ENCODE measurements at regions not wholly inside any gene's neighbourhood (a gene's known extent, or its start where the extent isn't known, plus 50 kb on each side); places are given as distances from the start of the nearest gene placed in this dataset.

DNA sequence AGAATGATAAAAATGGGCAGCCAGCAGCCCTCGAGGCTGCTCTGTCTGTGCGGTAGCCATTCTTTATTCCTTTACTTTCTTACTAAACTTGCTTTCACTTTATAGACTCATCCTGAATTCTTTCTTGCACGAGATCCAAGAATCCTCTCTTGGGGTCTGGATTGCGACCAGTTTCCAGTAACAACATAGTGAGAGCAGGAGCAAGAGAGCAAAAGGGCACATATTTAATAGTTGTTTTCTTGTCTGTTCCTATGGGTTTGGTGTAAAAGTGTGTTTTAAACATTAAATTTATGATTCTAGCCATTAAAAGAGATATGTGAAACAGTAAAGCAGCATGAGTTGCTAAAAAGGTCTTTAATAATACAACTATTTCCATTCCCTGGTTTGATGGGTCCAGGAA, 78.8 kb upstream of the OPRM1 start:
- no peaks in the 10 kb centered on the region for H3K79me2 ChIP-seq (ENCODE audit: control insufficient read depth, insufficient read depth, low read length)
- H3K27me3 ChIP-seq (ENCODE audit: control insufficient read depth in 2 of 2, insufficient read depth in 2 of 2, low read length in 2 of 2): no peaks in the 10 kb centered on the region
- FAIRE-seq (no peak), DNase-seq (ENCODE audit: extremely low read depth in 1 of 4, low spot score in 3 of 4) (no peak), ATAC-seq (no peak)
- no peaks in the 10 kb centered on the region for H3K9me1 ChIP-seq (ENCODE audit: control insufficient read depth, insufficient read depth, low read length)
- WGBS (ENCODE audit: insufficient coverage, low coverage, missing lambda C conversion rate): 0% methylated on average over 4 of the region's 4 CpGs
- in situ Hi-C loops (cut with MboI): no loop called here
- no peaks in the 10 kb centered on the region for H4K20me1 ChIP-seq (replicated peaks; ENCODE audit: control insufficient read depth, insufficient read depth, low read length)
- H3K36me3 ChIP-seq (ENCODE audit: control insufficient read depth, insufficient read depth, low read length): no peaks in the 10 kb centered on the region
- intact Hi-C loops (cut with micrococcal nuclease): no loop called here
- no peak overlapping the region for H3K9ac ChIP-seq (ENCODE audit: insufficient read depth in 1 of 2, low read depth in 2 of 2, low read length in 2 of 2)
- H3K4me2 ChIP-seq (ENCODE audit: insufficient read depth, low read length): no peak overlapping the region
- H3K4me1 ChIP-seq (replicated peaks in 1 of 2; ENCODE audit: control insufficient read depth in 2 of 2, insufficient read depth in 2 of 2, low read length in 2 of 2): no peaks in the 10 kb centered on the region
- ChIA-PET POLR2A (no interaction called here), CTCF (ENCODE audit: low intra/inter-chr PET ratio) (no interaction called here)
- no peak overlapping the region for H3K27ac ChIP-seq (ENCODE audit: extremely low read depth, low read depth, low read length)
- no peak overlapping the region for H2AFZ ChIP-seq (ENCODE audit: low read depth, low read length)
- H3K9me3 ChIP-seq (replicated peaks; ENCODE audit: control insufficient read depth, insufficient read depth, low read depth, low read length): no peaks in the 10 kb centered on the region; the same call in 1 of the 2 replicates
- no peak overlapping the region for H3K4me3 ChIP-seq
- no TSS peak for BruUV-seq (replicated peaks)
- TF ChIP-seq, protein P1, sequence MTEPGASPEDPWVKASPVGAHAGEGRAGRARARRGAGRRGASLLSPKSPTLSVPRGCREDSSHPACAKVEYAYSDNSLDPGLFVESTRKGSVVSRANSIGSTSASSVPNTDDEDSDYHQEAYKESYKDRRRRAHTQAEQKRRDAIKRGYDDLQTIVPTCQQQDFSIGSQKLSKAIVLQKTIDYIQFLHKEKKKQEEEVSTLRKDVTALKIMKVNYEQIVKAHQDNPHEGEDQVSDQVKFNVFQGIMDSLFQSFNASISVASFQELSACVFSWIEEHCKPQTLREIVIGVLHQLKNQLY (CRISPR knock-in tag; conservative IDR thresholded peaks at IDR 0.05): no peak
- no peak for TF ChIP-seq FOS (IDR thresholded peaks at IDR 0.05; ENCODE audit: extremely low read depth, insufficient read length)
- TF ChIP-seq, protein P2, sequence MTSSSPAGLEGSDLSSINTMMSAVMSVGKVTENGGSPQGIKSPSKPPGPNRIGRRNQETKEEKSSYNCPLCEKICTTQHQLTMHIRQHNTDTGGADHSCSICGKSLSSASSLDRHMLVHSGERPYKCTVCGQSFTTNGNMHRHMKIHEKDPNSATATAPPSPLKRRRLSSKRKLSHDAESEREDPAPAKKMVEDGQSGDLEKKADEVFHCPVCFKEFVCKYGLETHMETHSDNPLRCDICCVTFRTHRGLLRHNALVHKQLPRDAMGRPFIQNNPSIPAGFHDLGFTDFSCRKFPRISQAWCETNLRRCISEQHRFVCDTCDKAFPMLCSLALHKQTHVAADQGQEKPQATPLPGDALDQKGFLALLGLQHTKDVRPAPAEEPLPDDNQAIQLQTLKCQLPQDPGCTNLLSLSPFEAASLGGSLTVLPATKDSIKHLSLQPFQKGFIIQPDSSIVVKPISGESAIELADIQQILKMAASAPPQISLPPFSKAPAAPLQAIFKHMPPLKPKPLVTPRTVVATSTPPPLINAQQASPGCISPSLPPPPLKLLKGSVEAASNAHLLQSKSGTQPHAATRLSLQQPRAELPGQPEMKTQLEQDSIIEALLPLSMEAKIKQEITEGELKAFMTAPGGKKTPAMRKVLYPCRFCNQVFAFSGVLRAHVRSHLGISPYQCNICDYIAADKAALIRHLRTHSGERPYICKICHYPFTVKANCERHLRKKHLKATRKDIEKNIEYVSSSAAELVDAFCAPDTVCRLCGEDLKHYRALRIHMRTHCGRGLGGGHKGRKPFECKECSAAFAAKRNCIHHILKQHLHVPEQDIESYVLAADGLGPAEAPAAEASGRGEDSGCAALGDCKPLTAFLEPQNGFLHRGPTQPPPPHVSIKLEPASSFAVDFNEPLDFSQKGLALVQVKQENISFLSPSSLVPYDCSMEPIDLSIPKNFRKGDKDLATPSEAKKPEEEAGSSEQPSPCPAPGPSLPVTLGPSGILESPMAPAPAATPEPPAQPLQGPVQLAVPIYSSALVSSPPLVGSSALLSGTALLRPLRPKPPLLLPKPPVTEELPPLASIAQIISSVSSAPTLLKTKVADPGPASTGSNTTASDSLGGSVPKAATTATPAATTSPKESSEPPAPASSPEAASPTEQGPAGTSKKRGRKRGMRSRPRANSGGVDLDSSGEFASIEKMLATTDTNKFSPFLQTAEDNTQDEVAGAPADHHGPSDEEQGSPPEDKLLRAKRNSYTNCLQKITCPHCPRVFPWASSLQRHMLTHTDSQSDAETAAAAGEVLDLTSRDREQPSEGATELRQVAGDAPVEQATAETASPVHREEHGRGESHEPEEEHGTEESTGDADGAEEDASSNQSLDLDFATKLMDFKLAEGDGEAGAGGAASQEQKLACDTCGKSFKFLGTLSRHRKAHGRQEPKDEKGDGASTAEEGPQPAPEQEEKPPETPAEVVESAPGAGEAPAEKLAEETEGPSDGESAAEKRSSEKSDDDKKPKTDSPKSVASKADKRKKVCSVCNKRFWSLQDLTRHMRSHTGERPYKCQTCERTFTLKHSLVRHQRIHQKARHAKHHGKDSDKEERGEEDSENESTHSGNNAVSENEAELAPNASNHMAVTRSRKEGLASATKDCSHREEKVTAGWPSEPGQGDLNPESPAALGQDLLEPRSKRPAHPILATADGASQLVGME (CRISPR knock-in tag; IDR thresholded peaks at IDR 0.05): no peak
- TF ChIP-seq, protein P3, sequence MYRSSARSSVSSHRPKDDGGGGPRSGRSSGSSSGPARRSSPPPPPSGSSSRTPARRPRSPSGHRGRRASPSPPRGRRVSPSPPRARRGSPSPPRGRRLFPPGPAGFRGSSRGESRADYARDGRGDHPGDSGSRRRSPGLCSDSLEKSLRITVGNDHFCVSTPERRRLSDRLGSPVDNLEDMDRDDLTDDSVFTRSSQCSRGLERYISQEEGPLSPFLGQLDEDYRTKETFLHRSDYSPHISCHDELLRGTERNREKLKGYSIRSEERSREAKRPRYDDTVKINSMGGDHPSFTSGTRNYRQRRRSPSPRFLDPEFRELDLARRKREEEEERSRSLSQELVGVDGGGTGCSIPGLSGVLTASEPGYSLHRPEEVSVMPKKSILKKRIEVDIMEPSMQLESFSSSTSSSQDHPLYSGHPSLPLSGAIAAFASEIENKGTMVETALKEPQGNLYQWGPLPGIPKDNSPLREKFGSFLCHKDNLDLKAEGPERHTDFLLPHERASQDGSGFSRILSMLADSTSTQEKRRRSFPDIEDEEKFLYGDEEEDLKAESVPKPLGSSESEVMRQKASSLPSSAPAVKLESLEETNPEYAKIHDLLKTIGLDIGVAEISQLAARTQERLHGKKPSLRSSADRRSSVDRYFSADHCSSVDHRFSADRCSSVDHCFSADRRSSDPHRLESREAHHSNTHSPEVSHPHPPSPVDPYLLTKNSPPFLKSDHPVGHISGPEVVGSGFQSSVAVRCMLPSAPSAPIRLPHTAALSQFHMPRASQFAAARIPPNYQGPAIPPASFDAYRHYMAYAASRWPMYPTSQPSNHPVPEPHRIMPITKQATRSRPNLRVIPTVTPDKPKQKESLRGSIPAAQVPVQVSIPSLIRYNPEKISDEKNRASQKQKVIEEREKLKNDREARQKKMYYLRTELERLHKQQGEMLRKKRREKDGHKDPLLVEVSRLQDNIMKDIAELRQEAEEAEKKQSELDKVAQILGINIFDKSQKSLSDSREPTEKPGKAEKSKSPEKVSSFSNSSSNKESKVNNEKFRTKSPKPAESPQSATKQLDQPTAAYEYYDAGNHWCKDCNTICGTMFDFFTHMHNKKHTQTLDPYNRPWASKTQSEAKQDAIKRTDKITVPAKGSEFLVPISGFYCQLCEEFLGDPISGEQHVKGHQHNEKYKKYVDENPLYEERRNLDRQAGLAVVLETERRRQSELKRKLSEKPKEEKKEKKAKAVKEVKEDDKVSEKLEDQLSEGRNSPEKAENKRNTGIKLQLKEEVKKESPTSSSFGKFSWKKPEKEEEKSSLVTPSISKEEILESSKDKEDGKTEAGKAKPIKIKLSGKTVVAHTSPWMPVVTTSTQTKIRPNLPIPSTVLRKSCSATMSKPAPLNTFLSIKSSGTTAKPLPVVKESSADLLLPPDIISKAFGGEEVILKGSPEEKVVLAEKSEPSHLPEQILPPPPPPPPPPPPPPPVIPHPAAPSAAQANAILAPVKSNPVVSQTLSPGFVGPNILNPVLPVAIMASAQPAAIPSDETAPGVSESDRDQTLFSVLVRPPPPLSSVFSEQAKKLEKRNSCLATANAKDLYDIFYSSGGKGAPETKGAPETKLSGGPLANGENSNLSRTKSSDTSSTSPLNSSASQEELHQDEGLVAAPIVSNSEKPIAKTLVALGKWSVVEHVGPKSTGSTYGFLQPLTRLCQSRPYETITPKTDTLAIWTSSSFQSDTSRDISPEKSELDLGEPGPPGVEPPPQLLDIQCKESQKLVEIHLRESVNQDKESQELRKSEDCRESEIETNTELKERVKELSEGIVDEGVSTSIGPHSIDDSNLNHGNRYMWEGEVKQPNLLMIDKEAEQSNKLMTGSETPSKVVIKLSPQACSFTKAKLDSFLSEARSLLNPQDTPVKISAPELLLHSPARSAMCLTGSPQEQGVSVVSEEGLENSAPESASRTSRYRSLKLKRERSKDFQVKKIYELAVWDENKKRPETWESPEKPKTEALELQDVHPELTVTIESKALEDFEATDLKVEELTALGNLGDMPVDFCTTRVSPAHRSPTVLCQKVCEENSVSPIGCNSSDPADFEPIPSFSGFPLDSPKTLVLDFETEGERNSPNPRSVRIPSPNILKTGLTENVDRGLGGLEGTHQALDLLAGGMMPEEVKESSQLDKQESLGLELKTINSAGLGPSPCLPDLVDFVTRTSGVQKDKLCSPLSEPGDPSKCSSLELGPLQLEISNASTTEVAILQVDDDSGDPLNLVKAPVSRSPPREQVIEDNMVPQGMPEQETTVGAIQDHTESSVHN (IDR thresholded peaks at IDR 0.05; ENCODE audit: borderline replicate concordance in 1 of 2, low read depth in 1 of 2): no peak
- no peak for TF ChIP-seq RBM39 (optimal IDR thresholded peaks at IDR 0.05; ENCODE audit: low read depth, low read length)
- TF ChIP-seq, protein P4, sequence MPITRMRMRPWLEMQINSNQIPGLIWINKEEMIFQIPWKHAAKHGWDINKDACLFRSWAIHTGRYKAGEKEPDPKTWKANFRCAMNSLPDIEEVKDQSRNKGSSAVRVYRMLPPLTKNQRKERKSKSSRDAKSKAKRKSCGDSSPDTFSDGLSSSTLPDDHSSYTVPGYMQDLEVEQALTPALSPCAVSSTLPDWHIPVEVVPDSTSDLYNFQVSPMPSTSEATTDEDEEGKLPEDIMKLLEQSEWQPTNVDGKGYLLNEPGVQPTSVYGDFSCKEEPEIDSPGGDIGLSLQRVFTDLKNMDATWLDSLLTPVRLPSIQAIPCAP (CRISPR knock-in tag; IDR thresholded peaks at IDR 0.05; ENCODE audit: borderline replicate concordance): no peak
- TF ChIP-seq ZEB2 (IDR thresholded peaks at IDR 0.05): no peak
